ENCODE measurements at regions not wholly inside any gene's neighbourhood (a gene's known extent, or its start where the extent isn't known, plus 50 kb on each side); places are given as distances from the start of the nearest gene placed in this dataset.

DNA sequence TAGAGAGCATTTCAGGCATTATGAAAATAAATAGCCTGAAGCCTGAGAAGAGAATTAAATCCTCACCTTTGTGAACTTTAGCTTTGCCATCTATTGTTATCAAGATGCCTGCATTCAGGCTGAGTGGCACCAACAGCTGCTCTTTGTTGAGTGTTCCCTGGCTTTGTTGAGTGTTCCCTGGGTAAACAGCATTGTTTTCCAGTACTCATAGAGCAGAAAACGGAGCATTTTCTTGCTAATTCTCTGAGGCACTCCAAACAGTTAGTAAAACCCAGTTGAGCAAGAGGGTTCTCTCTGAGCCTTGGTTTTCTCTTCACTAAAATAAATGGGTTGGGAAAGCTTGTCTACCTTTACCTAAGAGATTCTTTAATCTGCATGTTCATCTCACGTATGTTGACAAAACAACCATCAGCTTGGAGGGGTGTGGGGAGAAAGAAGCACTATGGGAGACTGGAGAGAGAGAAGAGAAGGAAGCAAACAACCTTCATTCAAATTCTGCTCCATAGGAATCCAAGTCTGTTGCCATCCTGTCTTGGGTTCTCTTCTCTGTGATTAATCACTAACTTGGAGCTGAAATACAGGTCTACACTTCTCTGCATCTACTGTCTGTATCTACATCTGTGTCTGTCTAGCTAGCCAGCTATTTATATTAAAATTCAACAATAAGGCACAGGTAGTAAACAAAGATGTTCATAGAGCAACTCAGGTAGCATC, 567.0 kb upstream of the SOX11 start:
- TF ChIP-seq, protein P1, sequence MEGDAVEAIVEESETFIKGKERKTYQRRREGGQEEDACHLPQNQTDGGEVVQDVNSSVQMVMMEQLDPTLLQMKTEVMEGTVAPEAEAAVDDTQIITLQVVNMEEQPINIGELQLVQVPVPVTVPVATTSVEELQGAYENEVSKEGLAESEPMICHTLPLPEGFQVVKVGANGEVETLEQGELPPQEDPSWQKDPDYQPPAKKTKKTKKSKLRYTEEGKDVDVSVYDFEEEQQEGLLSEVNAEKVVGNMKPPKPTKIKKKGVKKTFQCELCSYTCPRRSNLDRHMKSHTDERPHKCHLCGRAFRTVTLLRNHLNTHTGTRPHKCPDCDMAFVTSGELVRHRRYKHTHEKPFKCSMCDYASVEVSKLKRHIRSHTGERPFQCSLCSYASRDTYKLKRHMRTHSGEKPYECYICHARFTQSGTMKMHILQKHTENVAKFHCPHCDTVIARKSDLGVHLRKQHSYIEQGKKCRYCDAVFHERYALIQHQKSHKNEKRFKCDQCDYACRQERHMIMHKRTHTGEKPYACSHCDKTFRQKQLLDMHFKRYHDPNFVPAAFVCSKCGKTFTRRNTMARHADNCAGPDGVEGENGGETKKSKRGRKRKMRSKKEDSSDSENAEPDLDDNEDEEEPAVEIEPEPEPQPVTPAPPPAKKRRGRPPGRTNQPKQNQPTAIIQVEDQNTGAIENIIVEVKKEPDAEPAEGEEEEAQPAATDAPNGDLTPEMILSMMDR (IDR thresholded peaks at IDR 0.05) = no peak
- no peak for TF ChIP-seq POLR2A (IDR thresholded peaks at IDR 0.05)

All from thyroid gland (tissue), 4 donors.